OCI-LY7 (cell line): ENCODE measurements at regions not wholly inside any gene's neighbourhood (a gene's known extent, or its start where the extent isn't known, plus 50 kb on each side); places are given as distances from the start of the nearest gene placed in this dataset.

ENCODE experiments used
- BruUV-seq: library from RNA; stranded (reverse); fragments of 400-500 nt; replicated peaks from 2 replicates; lab custom pipeline; 2021; lab: Mats Ljungman, UMichigan
- CTCF ChIA-PET: fragments of 300-600 bp; sonication (Branson Sonifier 250); formaldehyde crosslinking; loops from one replicate; lab custom pipeline; 2022; ENCODE audit warnings: antibody characterized with exemption; ENCODE audit not compliant: unreplicated experiment; lab: Charles Lee
- POLR2A ChIA-PET: fragments of 300-600 bp; sonication (Branson Sonifier 250); formaldehyde crosslinking; loops from one replicate; lab custom pipeline; 2022; ENCODE audit warnings: antibody characterized with exemption; lab: Charles Lee
- DNase-seq: peaks from one replicate; pipeline ENCODE4 v3.0.0-alpha.2; 2015; ENCODE audit warnings: low spot score
- H2AFZ ChIP-seq: fragments of 200-600 bp; sonication (generic), shearing (Covaris generic); 2 replicates; pipeline ENCODE4 v1.6.1; 2014; ENCODE audit warnings: mild to moderate bottlenecking, antibody characterized with exemption, low read length, moderate library complexity
- H3K27ac ChIP-seq: fragments of 200-600 bp; sonication (generic); 2 replicates; pipeline ENCODE4 v1.5.1; 2014; ENCODE audit warnings: mixed run types, low read depth, mild to moderate bottlenecking, moderate library complexity, low read length, inconsistent platforms; ENCODE audit not compliant: poor library complexity, severe bottlenecking
- H3K36me3 ChIP-seq: fragments of 200-600 bp; sonication (generic); 2 replicates; pipeline ENCODE4 v1.6.1; 2014; ENCODE audit warnings: mild to moderate bottlenecking, antibody characterized with exemption, low read length, moderate library complexity, mixed read lengths; ENCODE audit not compliant: insufficient read depth
- H3K4me1 ChIP-seq: fragments of 200-600 bp; sonication (generic); 2 replicates; pipeline ENCODE4 v1.5.1; 2014; ENCODE audit warnings: mild to moderate bottlenecking, low read length; ENCODE audit not compliant: insufficient read depth, poor library complexity, severe bottlenecking
- H3K4me2 ChIP-seq: fragments of 200-600 bp; sonication (generic); 2 replicates; pipeline ENCODE4 v1.6.1; 2014; ENCODE audit warnings: mild to moderate bottlenecking, low read length
- H3K4me3 ChIP-seq: fragments of 200-600 bp; sonication (generic); 2 replicates; pipeline ENCODE4 v1.5.1; 2014; ENCODE audit warnings: mild to moderate bottlenecking, low read depth, low read length; ENCODE audit not compliant: poor library complexity, severe bottlenecking
- H3K79me2 ChIP-seq: fragments of 200-600 bp; sonication (generic); 2 replicates; pipeline ENCODE4 v1.6.1; 2016; ENCODE audit warnings: low read depth, mild to moderate bottlenecking, low read length, moderate library complexity, mixed read lengths; ENCODE audit not compliant: insufficient read depth
- H3K9me2 ChIP-seq: fragments of 200-600 bp; sonication (generic); 2 replicates; pipeline ENCODE4 v1.6.1; 2016; ENCODE audit warnings: mild to moderate bottlenecking, low read length, mixed read lengths; ENCODE audit not compliant: insufficient read depth
- H3K9me3 ChIP-seq: fragments of 200-600 bp; sonication (generic); 2 replicates; pipeline ENCODE4 v1.6.1; 2014; ENCODE audit warnings: mild to moderate bottlenecking, mixed run types, low read length, mixed read lengths
- H4K20me1 ChIP-seq: fragments of 200-600 bp; sonication (generic); 2 replicates; pipeline ENCODE4 v1.6.1; 2014; ENCODE audit warnings: mild to moderate bottlenecking, antibody characterized with exemption, low read length, moderate library complexity, mixed read lengths; ENCODE audit not compliant: insufficient read depth
- CTCF ChIP-seq: fragments of 200-600 bp; sonication (generic); conservative IDR thresholded peaks from 2 replicates; pipeline ENCODE4 v1.5.1; 2014; ENCODE audit warnings: mild to moderate bottlenecking, antibody characterized with exemption, low read length, moderate library complexity, mixed read lengths
- EZH2phosphoT487 ChIP-seq: fragments of 200-600 bp; sonication (generic); IDR thresholded peaks from 2 replicates; pipeline ENCODE4 v1.6.1; 2018; ENCODE audit warnings: low read depth, borderline replicate concordance, mild to moderate bottlenecking, mixed run types, antibody characterized with exemption, low read length, moderate library complexity, mixed read lengths
- intact Hi-C: fragments of 100-400 bp; cut with micrococcal nuclease; formaldehyde crosslinking; loops from one replicate; pipeline ENCODE4 v1.10.0; 2022; ENCODE audit not compliant: unreplicated experiment

GRCh38 chr5:57795203-57795602, 312.6 kb upstream of the ACTBL2 start:
- Histone ChIP-seq H3K9me2 (no peaks in the 10 kb centered on the region), H3K4me3 (no peak overlapping the region), H2AFZ (no peak overlapping the region), H3K4me1 (no peaks in the 10 kb centered on the region), H3K4me2 (no peak overlapping the region), H3K36me3 (no peaks in the 10 kb centered on the region), H3K79me2 (no peaks in the 10 kb centered on the region), H3K27ac (no peak overlapping the region), H4K20me1 (no peaks in the 10 kb centered on the region), H3K9me3 (no peaks in the 10 kb centered on the region)
- CTCF ChIA-PET = no interaction called here
- intact Hi-C loops = no loop called here
- no peak for TF ChIP-seq CTCF
- no peak for TF ChIP-seq EZH2phosphoT487
- BruUV-seq = no TSS peak
- DNase-seq = no peak
- POLR2A ChIA-PET = no interaction called here

GRCh38 chr5:57791875-57792274, 309.3 kb upstream of the ACTBL2 start:
- H3K9me3 ChIP-seq = no peaks in the 10 kb centered on the region
- DNase-seq = no peak
- no peaks in the 10 kb centered on the region for H3K9me2 ChIP-seq
- intact Hi-C loops = no loop called here
- H3K4me1 ChIP-seq = no peaks in the 10 kb centered on the region
- H4K20me1 ChIP-seq = no peaks in the 10 kb centered on the region
- H3K4me2 ChIP-seq = no peak overlapping the region
- H3K79me2 ChIP-seq = no peaks in the 10 kb centered on the region
- no peaks in the 10 kb centered on the region for H3K36me3 ChIP-seq
- H3K27ac ChIP-seq = no peak overlapping the region
- POLR2A ChIA-PET = no interaction called here
- TF ChIP-seq CTCF (no peak), EZH2phosphoT487 (no peak)
- BruUV-seq = no TSS peak
- no peak overlapping the region for H2AFZ ChIP-seq
- H3K4me3 ChIP-seq = no peak overlapping the region
- CTCF ChIA-PET = no interaction called here

DNA sequence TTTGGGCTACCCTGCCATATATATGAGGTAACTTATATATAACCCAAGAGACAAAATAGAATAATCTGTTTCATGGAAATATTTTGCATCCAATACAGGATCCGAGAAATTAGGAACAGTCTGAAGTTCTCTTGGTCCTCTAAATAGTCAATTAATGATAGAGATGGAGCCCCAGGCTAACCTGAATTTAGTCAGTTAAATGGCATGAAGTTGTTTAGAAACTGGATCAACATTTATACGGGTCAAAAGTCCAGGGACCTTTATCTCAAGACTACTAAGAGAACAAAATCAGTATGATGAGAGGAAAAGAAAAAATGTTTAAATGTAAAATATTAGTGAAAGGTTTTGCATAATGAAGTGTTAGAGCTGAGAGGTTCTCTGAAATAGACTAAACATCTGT, 303.3 kb upstream of the ACTBL2 start:
- ChIA-PET CTCF (no interaction called here), POLR2A (no interaction called here)
- Histone ChIP-seq H3K4me2 (no peak overlapping the region), H3K4me3 (no peak overlapping the region), H3K9me3 (no peaks in the 10 kb centered on the region), H4K20me1 (no peaks in the 10 kb centered on the region), H2AFZ (no peak overlapping the region), H3K9me2 (no peaks in the 10 kb centered on the region), H3K36me3 (no peaks in the 10 kb centered on the region), H3K4me1 (no peaks in the 10 kb centered on the region), H3K27ac (no peak overlapping the region), H3K79me2 (no peaks in the 10 kb centered on the region)
- intact Hi-C loops = no loop called here
- DNase-seq = no peak
- TF ChIP-seq EZH2phosphoT487 (no peak), CTCF (no peak)
- BruUV-seq = no TSS peak
